AG10803 (cell line): ENCODE measurements at regions not wholly inside any gene's neighbourhood (a gene's known extent, or its start where the extent isn't known, plus 50 kb on each side); places are given as distances from the start of the nearest gene placed in this dataset.
"Not testable (repeated sequence)": the region's sequence is repeated elsewhere in the genome, so short reads cannot be mapped to it uniquely, and the experiment has no call there.

ENCODE experiments used
- DNase-seq: peaks from one replicate; pipeline ENCODE4 v3.0.0; 2010; ENCODE audit warnings: low read depth
- H3K4me3 ChIP-seq: 2 replicates; pipeline ENCODE4 v1.5.1; 2011; ENCODE audit warnings: mild to moderate bottlenecking, low read length, control low read depth
- CTCF ChIP-seq: conservative IDR thresholded peaks from 2 replicates; pipeline ENCODE4 v1.5.1; 2011; ENCODE audit warnings: mild to moderate bottlenecking, low read length, control low read depth, inconsistent platforms

GRCh38 chr3:107915706-107916105 lies 175.1 kb downstream of the CD47 start:
- no peak for DNase-seq
- TF ChIP-seq CTCF: no peak
- H3K4me3 ChIP-seq: no peak overlapping the region

GRCh38 chr3:107913701-107914100 lies 177.1 kb downstream of the CD47 start:
- no peak overlapping the region for H3K4me3 ChIP-seq
- no peak for TF ChIP-seq CTCF
- DNase-seq: peak; percentile 21

- no peak overlapping the region for H3K4me3 ChIP-seq
- no peak for TF ChIP-seq CTCF
- no peak for DNase-seq
Measured at GRCh38 chr3:107911337-107912000, 179.4 kb downstream of the CD47 start.

- no peak for DNase-seq
- no peak for TF ChIP-seq CTCF
- no peak overlapping the region for H3K4me3 ChIP-seq
Measured at GRCh38 chr3:107910713-107911259, 180.0 kb downstream of the CD47 start.

- DNase-seq, H3K4me3 ChIP-seq: not testable (repeated sequence)
Measured at GRCh38 chr3:107909583-107909982, 181.2 kb downstream of the CD47 start.

GRCh38 chr3:107907996-107908395 lies 182.8 kb downstream of the CD47 start:
- H3K4me3 ChIP-seq: no peak overlapping the region
- TF ChIP-seq CTCF: no peak
- no peak for DNase-seq

- no peak for DNase-seq
- H3K4me3 ChIP-seq: no peak overlapping the region
- TF ChIP-seq CTCF: no peak
Measured at GRCh38 chr3:107904536-107905066, 186.2 kb downstream of the CD47 start.
